Kidney (tissue), 13 donors: ENCODE measurements at regions not wholly inside any gene's neighbourhood (a gene's known extent, or its start where the extent isn't known, plus 50 kb on each side); places are given as distances from the start of the nearest gene placed in this dataset.
A peak's percentile ranks its signal among the peaks of the same experiment; 100 is the strongest.

ENCODE experiments used
- DNase-seq, 5 donors: peaks; one replicate each; pipeline ENCODE4 v3.0.0-alpha.2; 2013 to 2020
- FAIRE-seq: peaks from 2 replicates; lab custom pipeline; 2012; peaks lifted over from hg19 to GRCh38; lab: Jason Lieb, UNC
- H3K27ac ChIP-seq, 2 donors: one replicate each; pipeline ENCODE4 v1.7.0; 2013; ENCODE audit warnings: low read depth in 2 of 2, low read length in 2 of 2, inconsistent platforms in 1 of 2
- H3K27me3 ChIP-seq: one replicate; pipeline ENCODE4 v1.7.1; 2013; ENCODE audit warnings: low read length, inconsistent platforms; ENCODE audit not compliant: control insufficient read depth, insufficient read depth
- H3K36me3 ChIP-seq, 3 donors: one replicate each; pipeline versions ENCODE4 v1.7.0 to v1.7.1; 2013; ENCODE audit warnings: low read length in 3 of 3, control low read depth in 1 of 3, inconsistent platforms in 1 of 3; ENCODE audit not compliant: insufficient read depth in 3 of 3, control insufficient read depth in 2 of 3
- H3K4me1 ChIP-seq, 3 donors: one replicate each; pipeline versions ENCODE4 v1.7.0 to v1.7.1; 2013; ENCODE audit warnings: low read length in 3 of 3, inconsistent platforms in 1 of 3, low read depth in 1 of 3; ENCODE audit not compliant: control insufficient read depth in 2 of 3, insufficient read depth in 2 of 3
- H3K4me3 ChIP-seq, 3 donors: one replicate each; pipeline versions ENCODE4 v1.7.0 to v1.8.1; 2013; ENCODE audit warnings: low read length in 3 of 3, control low read depth in 1 of 3, inconsistent platforms in 1 of 3
- H3K9ac ChIP-seq, 3 donors: one replicate each; pipeline versions ENCODE4 v1.7.0 to v1.7.1; 2013; ENCODE audit warnings: low read length in 3 of 3, control low read depth in 1 of 3, inconsistent platforms in 1 of 3
- H3K9me3 ChIP-seq, 3 donors: one replicate each; pipeline versions ENCODE4 v1.7.0 to v1.7.1; 2013; ENCODE audit warnings: low read length in 3 of 3, control low read depth in 1 of 3, inconsistent platforms in 1 of 3; ENCODE audit not compliant: control insufficient read depth in 2 of 3, insufficient read depth in 1 of 3
- CTCF ChIP-seq: IDR thresholded peaks from 3 replicates; pipeline ENCODE4 v1.5.1; 2012; ENCODE audit warnings: mild to moderate bottlenecking, moderate library complexity, borderline replicate concordance; ENCODE audit not compliant: insufficient read depth; ENCODE audit errors: extremely low read depth
- intact Hi-C: fragments of 100-400 bp; cut with DNase I; formaldehyde crosslinking; loops from one replicate; pipeline ENCODE4 v1.11.1; 2022
- donor health status: control.
- donor health status: control.
- donor health status: control.
- donor health status: control.
- donor health status: control.
- donor health status: DM: yes; HTN: yes; CAD: no.
- donor health status: Normal renal cell carcinoma (clear cell type).

- TF ChIP-seq CTCF, result no peak
- DNase-seq, result peak in 2 of 5 donors; percentile 61 to 76
- intact Hi-C loops, result no loop called here
Observed at GRCh38 chr20:55668631-55669030, 336.7 kb downstream of the CBLN4 start.

DNA sequence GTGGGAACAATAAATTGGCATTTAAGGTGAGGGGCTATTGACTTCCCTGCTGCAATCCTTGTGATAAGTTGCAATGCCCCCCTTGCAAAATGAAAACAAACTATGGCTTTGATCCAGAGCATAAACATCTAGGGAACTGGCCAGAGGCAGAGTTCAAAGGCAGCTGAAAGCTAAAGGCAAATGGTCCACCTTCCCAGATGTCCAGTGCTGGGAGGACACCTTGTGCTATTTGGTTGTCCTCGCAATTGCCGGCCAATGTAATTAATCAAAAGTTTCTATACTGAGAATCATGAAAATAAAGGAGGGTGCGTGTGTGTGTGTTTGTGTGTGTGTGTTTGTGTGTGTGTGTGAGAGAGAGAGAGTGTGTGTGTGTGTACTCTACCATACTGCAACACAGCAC is 337.4 kb downstream of the CBLN4 start:
- no peak for FAIRE-seq
- no peak overlapping the region for H3K9ac ChIP-seq
- peak in 3 of 5 donors; percentile 17 to 69 (median 39) for DNase-seq
- no peak overlapping the region for H3K4me3 ChIP-seq
- intact Hi-C loops, result no loop called here
- peaks cover 0 to 7% (median 0%) of the 10 kb centered on the region in 3 donors for H3K4me1 ChIP-seq
- no peaks in the 10 kb centered on the region for H3K36me3 ChIP-seq
- H3K27ac ChIP-seq, result no peak overlapping the region
- no peak for TF ChIP-seq CTCF
- no peaks in the 10 kb centered on the region for H3K9me3 ChIP-seq
- H3K27me3 ChIP-seq, result no peaks in the 10 kb centered on the region

More at GRCh38 chr20:55668631-55669030, 336.7 kb downstream of the CBLN4 start:
- H3K27ac ChIP-seq, result no peak overlapping the region
- H3K36me3 ChIP-seq, result no peaks in the 10 kb centered on the region
- no peaks in the 10 kb centered on the region for H3K27me3 ChIP-seq
- no peak for FAIRE-seq
- H3K9me3 ChIP-seq, result no peaks in the 10 kb centered on the region
- H3K4me1 ChIP-seq, result peaks cover 0 to 7% (median 0%) of the 10 kb centered on the region in 3 donors
- H3K4me3 ChIP-seq, result no peak overlapping the region
- no peak overlapping the region for H3K9ac ChIP-seq

DNA sequence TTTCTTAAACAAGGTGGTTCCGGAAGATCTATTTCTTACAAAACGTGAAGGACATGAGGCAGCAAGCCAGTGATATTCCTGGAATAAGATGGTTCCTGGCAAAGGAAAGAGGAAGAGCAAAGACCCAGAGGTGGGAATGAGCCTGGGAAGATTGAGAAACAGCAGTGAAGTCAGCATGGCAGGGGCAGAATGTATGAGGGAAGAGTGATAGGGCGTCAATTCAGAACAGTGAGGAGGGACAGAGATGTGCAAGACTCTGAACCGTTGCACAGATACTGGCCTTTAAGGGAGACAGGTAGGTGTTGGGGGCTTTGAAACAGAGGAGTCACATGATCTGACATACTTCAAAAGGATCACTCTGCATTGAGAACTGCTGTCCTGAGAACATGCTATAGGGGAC is 338.3 kb downstream of the CBLN4 start:
- DNase-seq (no peak), FAIRE-seq (no peak)
- Histone ChIP-seq H3K27ac (no peak overlapping the region), H3K9me3 (no peaks in the 10 kb centered on the region), H3K9ac (no peak overlapping the region), H3K4me1 (peaks cover 0 to 7% (median 0%) of the 10 kb centered on the region in 3 donors), H3K4me3 (no peak overlapping the region), H3K36me3 (no peaks in the 10 kb centered on the region), H3K27me3 (no peaks in the 10 kb centered on the region)
- intact Hi-C loops, result no loop called here
- no peak for TF ChIP-seq CTCF

DNA sequence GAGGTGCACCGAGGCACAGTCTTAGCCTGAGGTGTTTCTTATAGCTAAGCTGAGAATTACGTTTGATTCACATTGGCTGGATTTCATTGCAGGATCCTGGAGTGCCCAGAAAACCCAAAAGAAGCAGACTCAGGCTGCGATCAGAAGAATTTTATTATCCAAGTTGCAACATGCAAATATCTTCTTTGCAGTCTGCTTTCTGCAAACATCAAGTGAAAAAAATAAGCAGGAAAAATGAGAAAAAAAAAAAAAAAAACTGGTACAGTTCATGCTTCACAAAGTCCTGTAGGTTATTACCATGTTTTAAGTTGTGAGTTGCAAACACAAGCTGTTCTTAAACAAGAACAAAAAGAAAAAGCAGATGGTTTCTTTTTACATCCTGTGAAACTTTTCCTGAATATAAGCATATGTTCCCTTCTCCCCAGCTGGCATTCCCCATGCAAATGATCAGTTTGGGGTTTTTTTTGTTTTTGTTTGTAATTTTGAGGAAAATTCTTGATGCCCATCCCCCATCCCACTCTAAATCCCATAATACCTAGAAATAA is 349.0 kb downstream of the CBLN4 start:
- peak in 1 of 5 donors; percentile 29 for DNase-seq
- TF ChIP-seq CTCF, result no peak
- Histone ChIP-seq H3K27me3 (no peaks in the 10 kb centered on the region), H3K9ac (no peak overlapping the region), H3K27ac (no peak overlapping the region), H3K36me3 (no peaks in the 10 kb centered on the region), H3K4me1 (no peaks in the 10 kb centered on the region), H3K9me3 (no peaks in the 10 kb centered on the region), H3K4me3 (no peak overlapping the region)
- intact Hi-C loops, result no loop called here
- FAIRE-seq, result no peak
